Psoas muscle (tissue), 7 donors: ENCODE measurements at regions not wholly inside any gene's neighbourhood (a gene's known extent, or its start where the extent isn't known, plus 50 kb on each side); places are given as distances from the start of the nearest gene placed in this dataset.

Source experiments
- ATAC-seq, 4 donors: fragments of 200-7000 bp; cut with Tn5 transposase; one replicate each; pipeline ENCODE4 v1.9.1; 2020; ENCODE audit warnings: moderate library complexity in 3 of 4, mild to moderate bottlenecking in 2 of 4
- DNase-seq, 2 donors: peaks; one replicate each; pipeline ENCODE4 v3.0.0-alpha.2; 2020
- H3K27ac ChIP-seq: fragments of 200-600 bp; one replicate; pipeline ENCODE4 v1.8.0; 2022
- H3K27me3 ChIP-seq, 3 donors: fragments of 200-600 bp in 1 of 3; one replicate each; pipeline versions ENCODE4 v1.6.1 to v1.8.0; 2013 to 2022; ENCODE audit warnings: low read length in 2 of 3, mild to moderate bottlenecking in 2 of 3, moderate library complexity in 1 of 3; ENCODE audit not compliant: insufficient read depth in 3 of 3
- H3K36me3 ChIP-seq, 2 donors: fragments of 200-600 bp in 1 of 2; one replicate each; pipeline versions ENCODE4 v1.6.1 to v1.8.0; 2013 to 2022; ENCODE audit warnings: low read depth in 1 of 2, mild to moderate bottlenecking in 1 of 2, moderate library complexity in 1 of 2; ENCODE audit not compliant: insufficient read depth in 1 of 2
- H3K4me1 ChIP-seq: fragments of 200-600 bp; one replicate; pipeline ENCODE4 v1.8.0; 2022
- H3K4me3 ChIP-seq: fragments of 200-600 bp; one replicate; pipeline ENCODE4 v1.8.0; 2022; ENCODE audit warnings: mild to moderate bottlenecking
- H3K9me3 ChIP-seq: fragments of 200-600 bp; one replicate; pipeline ENCODE4 v1.8.0; 2022
- CTCF ChIP-seq: fragments of 200-600 bp; IDR thresholded peaks from one replicate; pipeline ENCODE4 v1.8.0; 2022; ENCODE audit warnings: antibody characterized with exemption
- WGBS, 3 donors: extraction: QIAGEN DNeasy Blood & Tissue Kit; methylation state at CpG; one replicate each; pipeline versions ENCODE4 v1.1.6 to v1.1.7; 2013; 5-methylcytosine and 5-hydroxymethylcytosine counted together
- intact Hi-C, 2 donors: fragments of 100-400 bp; cut with DNase I; formaldehyde crosslinking; loops; one replicate each; pipeline versions ENCODE4 v1.11.0 to v1.14.2; 2022
- donor health status: healthy with polysubstance abuse.
- donor health status: DM: no; HTN: no; CAD: no; lungs with moderate emphysema.
- donor health status: Bipolar disorder and iron deficiency.
- donor health status: healthy.
- donor health status: DM: yes; HTN: yes; CAD: no.
- donor health status: DM: no; HTN: no; CAD: no.
- donor health status: DM: yes; HTN: yes; CAD: no.

GRCh38 chr3:159126261-159127020 lies 324.6 kb downstream of the MFSD1 start:
- Histone ChIP-seq H3K9me3 (no peaks in the 10 kb centered on the region), H3K27me3 (peaks cover 0 to 3% (median 0%) of the 10 kb centered on the region in 3 donors), H3K36me3 (no peaks in the 10 kb centered on the region), H3K4me1 (no peaks in the 10 kb centered on the region), H3K27ac (no peak overlapping the region), H3K4me3 (no peak overlapping the region)
- intact Hi-C loops, result no loop called here
- WGBS, 3 donors, result 51 to 68% (median 62%) methylated on average over 5 of the region's 5 CpGs
- DNase-seq (no peak), ATAC-seq (no peak)
- TF ChIP-seq CTCF, result no peak

DNA sequence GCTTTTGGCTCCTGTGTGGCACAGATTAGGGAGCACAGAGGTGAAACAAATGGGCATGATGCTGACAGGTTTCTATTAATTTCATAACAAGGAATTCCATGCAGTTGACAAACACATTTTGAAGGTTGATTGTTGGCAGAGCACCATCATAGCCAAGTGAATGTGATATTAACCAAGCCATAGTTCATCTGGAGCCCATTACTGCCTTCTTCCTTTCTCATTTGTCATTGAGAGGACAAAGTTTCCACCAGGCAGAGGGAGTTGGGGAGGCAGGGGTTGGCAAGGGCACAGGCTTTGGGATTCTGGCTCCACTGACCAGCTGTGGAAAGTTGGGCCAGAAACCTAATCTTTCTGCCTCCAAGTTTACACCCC lies 325.2 kb downstream of the MFSD1 start:
- no peaks in the 10 kb centered on the region for H3K36me3 ChIP-seq
- peaks cover 0 to 3% (median 0%) of the 10 kb centered on the region in 3 donors for H3K27me3 ChIP-seq
- DNase-seq, result no peak
- intact Hi-C loops, result no loop called here
- H3K27ac ChIP-seq, result no peak overlapping the region
- H3K4me3 ChIP-seq, result no peak overlapping the region
- no peak for ATAC-seq
- H3K4me1 ChIP-seq, result no peaks in the 10 kb centered on the region
- TF ChIP-seq CTCF, result no peak
- H3K9me3 ChIP-seq, result no peaks in the 10 kb centered on the region

DNA sequence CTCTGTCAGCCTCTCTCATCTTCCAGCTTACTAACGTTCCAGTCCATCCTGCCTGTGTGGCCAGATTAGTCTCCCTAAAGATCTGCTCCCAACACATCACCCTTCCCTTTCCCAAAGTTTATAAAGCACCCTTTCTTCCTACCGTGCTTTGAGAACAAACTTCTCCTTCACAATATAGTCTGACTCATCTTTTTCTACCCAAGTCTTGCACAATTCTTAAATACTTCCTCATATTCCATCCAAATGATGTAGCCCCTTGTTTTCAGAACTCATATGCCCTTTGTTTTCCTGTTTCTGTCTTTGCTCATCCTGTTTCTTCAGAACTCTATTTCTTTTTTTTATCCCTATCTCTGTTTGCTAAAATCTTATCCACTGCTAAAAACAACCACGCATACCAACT lies 326.8 kb downstream of the MFSD1 start:
- H3K27ac ChIP-seq, result no peak overlapping the region
- TF ChIP-seq CTCF, result no peak
- H3K9me3 ChIP-seq, result no peaks in the 10 kb centered on the region
- H3K4me3 ChIP-seq, result no peak overlapping the region
- no peaks in the 10 kb centered on the region for H3K4me1 ChIP-seq
- DNase-seq, result no peak
- intact Hi-C loops, result no loop called here
- peaks cover 0 to 3% (median 0%) of the 10 kb centered on the region in 3 donors for H3K27me3 ChIP-seq
- WGBS, 3 donors, result 60 to 62% (median 62%) methylated on average over 3 of the region's 3 CpGs
- H3K36me3 ChIP-seq, result no peaks in the 10 kb centered on the region
- no peak for ATAC-seq

- DNase-seq (no peak), ATAC-seq (no peak)
- no peak for TF ChIP-seq CTCF
- Histone ChIP-seq H3K36me3 (no peaks in the 10 kb centered on the region), H3K9me3 (no peaks in the 10 kb centered on the region), H3K4me1 (no peaks in the 10 kb centered on the region), H3K4me3 (no peak overlapping the region), H3K27ac (no peak overlapping the region), H3K27me3 (peaks cover 0 to 3% (median 0%) of the 10 kb centered on the region in 3 donors)
- intact Hi-C loops, result no loop called here
- WGBS, 3 donors, result 11 to 15% (median 14%) methylated on average over 1 of the region's 1 CpG
These were observed 328.3 kb downstream of the MFSD1 start for GRCh38 chr3:159130108-159130507.

DNA sequence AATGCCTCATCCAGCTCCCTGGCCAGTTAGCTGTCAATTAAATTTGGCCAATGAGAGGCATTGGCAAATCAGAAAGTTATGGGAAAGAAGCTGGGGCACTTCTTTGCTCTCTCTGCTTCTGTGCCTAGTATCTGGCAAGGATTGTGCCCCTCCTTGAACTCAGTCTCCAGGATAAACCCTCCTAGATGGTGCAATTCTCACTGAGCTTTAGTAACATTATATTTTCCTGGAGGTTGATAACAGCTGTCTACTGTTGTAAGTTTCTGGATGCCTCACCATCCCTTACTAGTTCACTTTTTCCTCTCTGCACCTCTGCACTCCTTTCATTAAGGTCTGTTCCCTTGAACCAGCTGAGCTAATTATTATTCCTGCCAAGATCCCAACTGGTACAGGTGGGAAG lies 329.5 kb downstream of the MFSD1 start:
- H3K9me3 ChIP-seq, result no peaks in the 10 kb centered on the region
- no peak for DNase-seq
- peaks cover 0 to 3% (median 0%) of the 10 kb centered on the region in 3 donors for H3K27me3 ChIP-seq
- H3K4me1 ChIP-seq, result no peaks in the 10 kb centered on the region
- no peak overlapping the region for H3K27ac ChIP-seq
- intact Hi-C loops, result no loop called here
- no peak for ATAC-seq
- no peak for TF ChIP-seq CTCF
- H3K4me3 ChIP-seq, result no peak overlapping the region
- H3K36me3 ChIP-seq, result no peaks in the 10 kb centered on the region
